Naive thymus-derived CD4-positive, alpha-beta T cell (primary cell): ENCODE measurements at regions not wholly inside any gene's neighbourhood (a gene's known extent, or its start where the extent isn't known, plus 50 kb on each side); places are given as distances from the start of the nearest gene placed in this dataset.

Source experiments
- ATAC-seq: fragments of 150-1000 bp; cut with Tn5 transposase; 2 replicates; pipeline ENCODE4 v1.10.0; 2021; ENCODE audit warnings: mild to moderate bottlenecking, moderate library complexity
- CTCF ChIA-PET: fragments of 350-600 bp; sonication (Branson Sonifier 250); formaldehyde crosslinking; loops from one replicate; lab custom pipeline; 2021; ENCODE audit warnings: antibody characterized with exemption; lab: Charles Lee
- POLR2A ChIA-PET: fragments of 350-600 bp; sonication (Branson Sonifier 250); formaldehyde crosslinking; loops from one replicate; lab custom pipeline; 2021; ENCODE audit warnings: antibody characterized with exemption, inconsistent platforms; lab: Charles Lee
- DNase-seq, 9 donors: peaks; one replicate each; pipeline versions ENCODE4 v3.0.0 to v3.0.0-alpha.2; 2020 to 2022; ENCODE audit warnings: mixed read lengths in 1 of 9
- H3K27ac ChIP-seq: one replicate; pipeline ENCODE4 v1.7.0; 2013; ENCODE audit warnings: mild to moderate bottlenecking, low read depth, low read length, moderate library complexity
- H3K27me3 ChIP-seq, 2 donors: one replicate each; pipeline ENCODE4 v1.7.0; 2013; ENCODE audit warnings: low read length in 2 of 2, mild to moderate bottlenecking in 2 of 2, moderate library complexity in 2 of 2; ENCODE audit not compliant: control insufficient read depth in 2 of 2, insufficient read depth in 2 of 2
- H3K36me3 ChIP-seq, 3 experiments: 1 replicate in 2 of 3; 2 replicates in 1 of 3; pipeline ENCODE4 v1.7.0; 2013; ENCODE audit warnings: low read length in 3 of 3, mild to moderate bottlenecking in 3 of 3, moderate library complexity in 1 of 3; ENCODE audit not compliant: insufficient read depth in 3 of 3, control insufficient read depth in 2 of 3
- H3K4me1 ChIP-seq, 2 donors: one replicate each; pipeline ENCODE4 v1.7.0; 2013; ENCODE audit warnings: low read length in 2 of 2, mild to moderate bottlenecking in 2 of 2, moderate library complexity in 1 of 2; ENCODE audit not compliant: control insufficient read depth in 2 of 2, insufficient read depth in 2 of 2
- H3K4me3 ChIP-seq: 2 replicates; pipeline ENCODE4 v1.7.0; 2013; ENCODE audit warnings: mild to moderate bottlenecking, low read length
- H3K9me3 ChIP-seq, 3 experiments: 1 replicate in 2 of 3; 2 replicates in 1 of 3; pipeline ENCODE4 v1.7.0; 2013; ENCODE audit warnings: low read length in 3 of 3; ENCODE audit not compliant: control insufficient read depth in 2 of 3
- H3K27ac Mint-ChIP-seq, 9 donors: one replicate each; pipeline ENCODE4 v1.8.0; 2020 to 2022; ENCODE audit warnings: mixed read lengths in 9 of 9, mild to moderate bottlenecking in 8 of 9, moderate library complexity in 5 of 9, inconsistent platforms in 2 of 9
- H3K27me3 Mint-ChIP-seq, 5 donors: one replicate each; pipeline ENCODE4 v1.8.0; 2021 to 2022; ENCODE audit warnings: mixed read lengths in 5 of 5, mild to moderate bottlenecking in 1 of 5
- H3K36me3 Mint-ChIP-seq, 5 donors: one replicate each; pipeline ENCODE4 v1.8.0; 2020 to 2022; ENCODE audit warnings: mixed read lengths in 5 of 5, mild to moderate bottlenecking in 3 of 5, inconsistent platforms in 1 of 5
- H3K4me1 Mint-ChIP-seq, 7 donors: one replicate each; pipeline ENCODE4 v1.8.0; 2020 to 2022; ENCODE audit warnings: mixed read lengths in 7 of 7, mild to moderate bottlenecking in 3 of 7, inconsistent platforms in 1 of 7
- H3K4me3 Mint-ChIP-seq, 10 donors: one replicate each; pipeline ENCODE4 v1.8.0; 2020 to 2022; ENCODE audit warnings: mild to moderate bottlenecking in 10 of 10, mixed read lengths in 10 of 10, moderate library complexity in 6 of 10, inconsistent platforms in 2 of 10
- H3K9me3 Mint-ChIP-seq, 11 donors: one replicate each; pipeline ENCODE4 v1.8.0; 2020 to 2022; ENCODE audit warnings: mixed read lengths in 11 of 11, mild to moderate bottlenecking in 4 of 11, inconsistent platforms in 1 of 11, moderate library complexity in 1 of 11
- intact Hi-C, 2 donors: fragments of 100-400 bp; cut with micrococcal nuclease; formaldehyde crosslinking; loops; one replicate each; pipeline ENCODE4 v1.15.1; 2023

DNA sequence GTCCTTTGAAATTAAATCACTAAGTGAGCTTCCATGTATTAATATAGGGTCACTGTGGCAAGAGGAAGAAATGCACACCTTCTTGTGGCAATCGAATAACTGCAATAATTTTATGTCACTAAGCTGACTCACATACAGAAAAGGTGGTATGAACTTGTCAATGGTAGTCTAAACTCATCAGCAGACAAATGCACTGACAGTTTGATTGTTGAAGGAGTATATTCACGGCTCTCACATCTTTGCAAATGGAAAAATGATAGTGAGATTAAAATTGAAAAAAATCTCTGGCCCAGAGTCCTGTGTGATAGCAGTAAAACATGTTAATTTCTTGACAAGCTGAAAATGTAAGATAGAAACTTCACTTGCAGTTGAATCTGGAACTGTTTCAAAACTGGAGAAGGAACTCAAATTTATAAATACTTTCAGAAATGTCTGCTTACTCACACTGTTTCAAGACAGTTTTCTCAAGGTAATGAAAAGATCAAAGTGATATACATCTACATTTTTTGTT is 215.8 kb upstream of the CADM2 start:
- H3K4me3 Mint-ChIP-seq, result no peak overlapping the region
- Histone ChIP-seq H3K27ac (no peak overlapping the region), H3K9me3 (no peaks in the 10 kb centered on the region), H3K4me3 (no peak overlapping the region), H3K36me3 (no peaks in the 10 kb centered on the region), H3K4me1 (no peaks in the 10 kb centered on the region), H3K27me3 (no peaks in the 10 kb centered on the region)
- H3K4me1 Mint-ChIP-seq, result no peaks in the 10 kb centered on the region
- POLR2A ChIA-PET, result no interaction called here
- DNase-seq (no peak), ATAC-seq (no peak)
- no peak overlapping the region for H3K27ac Mint-ChIP-seq
- H3K9me3 Mint-ChIP-seq, result peaks cover 0 to 11% (median 0%) of the 10 kb centered on the region in 11 donors
- H3K36me3 Mint-ChIP-seq, result no peaks in the 10 kb centered on the region
- CTCF ChIA-PET, result no interaction called here
- intact Hi-C loops, result no loop called here
- no peaks in the 10 kb centered on the region for H3K27me3 Mint-ChIP-seq

DNA sequence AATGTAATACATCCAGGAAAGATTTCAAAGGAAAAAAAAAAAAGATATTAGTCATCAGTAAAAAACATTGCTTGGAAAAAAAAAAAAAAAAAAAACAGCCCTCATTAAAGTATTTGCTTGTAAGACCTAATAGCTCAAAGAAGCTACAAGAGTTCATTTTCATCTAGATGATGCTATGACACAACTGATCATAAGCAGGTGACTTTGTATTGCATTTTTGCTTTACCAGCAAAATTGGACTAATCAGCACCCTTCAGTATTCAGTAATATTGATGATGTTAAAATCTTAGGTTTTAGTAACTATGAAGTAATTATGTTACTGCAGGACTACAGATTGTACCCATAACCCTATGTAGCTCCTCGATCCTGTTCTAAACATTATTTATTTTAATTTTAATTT is 214.7 kb upstream of the CADM2 start:
- Mint-ChIP-seq H3K4me1 (no peaks in the 10 kb centered on the region), H3K9me3 (peaks cover 0 to 11% (median 0%) of the 10 kb centered on the region in 11 donors), H3K36me3 (no peaks in the 10 kb centered on the region), H3K27me3 (no peaks in the 10 kb centered on the region), H3K4me3 (no peak overlapping the region), H3K27ac (no peak overlapping the region)
- Histone ChIP-seq H3K36me3 (no peaks in the 10 kb centered on the region), H3K27ac (no peak overlapping the region), H3K9me3 (no peaks in the 10 kb centered on the region), H3K4me1 (no peaks in the 10 kb centered on the region), H3K4me3 (no peak overlapping the region), H3K27me3 (no peaks in the 10 kb centered on the region)
- no peak for DNase-seq
- intact Hi-C loops, result no loop called here
- no peak for ATAC-seq
- POLR2A ChIA-PET, result no interaction called here
- CTCF ChIA-PET, result no interaction called here

- Histone ChIP-seq H3K27ac (no peak overlapping the region), H3K36me3 (no peaks in the 10 kb centered on the region), H3K27me3 (no peaks in the 10 kb centered on the region), H3K4me1 (no peaks in the 10 kb centered on the region), H3K4me3 (no peak overlapping the region), H3K9me3 (peaks cover 0 to 11% (median 0%) of the 10 kb centered on the region in 3 experiments)
- no peak for DNase-seq
- ChIA-PET POLR2A (no interaction called here), CTCF (no interaction called here)
- Mint-ChIP-seq H3K4me3 (no peak overlapping the region), H3K9me3 (peaks cover 4 to 18% (median 6%) of the 10 kb centered on the region in 11 donors), H3K27me3 (no peaks in the 10 kb centered on the region), H3K27ac (no peak overlapping the region), H3K36me3 (no peaks in the 10 kb centered on the region), H3K4me1 (no peaks in the 10 kb centered on the region)
- ATAC-seq, result no peak
- intact Hi-C loops, result no loop called here
These were observed 202.9 kb upstream of the CADM2 start for GRCh38 chr3:84755860-84756259.

DNA sequence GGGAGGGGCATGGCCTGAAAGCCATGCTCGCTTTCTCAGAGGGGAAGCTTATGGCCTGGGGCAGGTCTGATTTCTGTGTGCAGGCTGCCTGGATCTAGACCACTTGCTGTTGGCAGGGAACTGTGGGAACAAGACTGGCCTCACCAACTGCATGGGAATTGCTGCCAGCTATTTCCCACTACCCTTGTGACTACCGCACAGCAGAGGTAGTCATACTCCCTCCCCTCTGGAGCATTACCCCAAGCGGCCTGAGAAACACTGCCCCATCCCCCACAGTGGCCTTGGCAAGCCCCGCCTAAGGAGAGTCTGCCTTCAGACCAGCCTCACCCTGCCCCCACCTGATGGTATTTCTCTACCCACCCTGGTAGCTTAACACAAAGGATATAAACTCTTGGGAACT is 199.4 kb upstream of the CADM2 start:
- no peak for DNase-seq
- Mint-ChIP-seq H3K27me3 (no peaks in the 10 kb centered on the region), H3K36me3 (no peaks in the 10 kb centered on the region), H3K4me1 (no peaks in the 10 kb centered on the region), H3K4me3 (no peak overlapping the region), H3K9me3 (peaks cover 3 to 26% (median 13%) of the 10 kb centered on the region in 11 donors), H3K27ac (no peak overlapping the region)
- H3K36me3 ChIP-seq, result no peaks in the 10 kb centered on the region
- no peak overlapping the region for H3K27ac ChIP-seq
- intact Hi-C loops, result no loop called here
- peaks cover 0 to 11% (median 0%) of the 10 kb centered on the region in 3 experiments for H3K9me3 ChIP-seq
- ChIA-PET CTCF (no interaction called here), POLR2A (no interaction called here)
- no peaks in the 10 kb centered on the region for H3K27me3 ChIP-seq
- H3K4me3 ChIP-seq, result no peak overlapping the region
- no peaks in the 10 kb centered on the region for H3K4me1 ChIP-seq
- no peak for ATAC-seq

GRCh38 chr3:84772841-84773240 is 185.9 kb upstream of the CADM2 start:
- ATAC-seq, result no peak
- no peak for DNase-seq
- no peaks in the 10 kb centered on the region for H3K27me3 Mint-ChIP-seq
- H3K4me1 Mint-ChIP-seq, result no peaks in the 10 kb centered on the region
- Histone ChIP-seq H3K9me3 (no peaks in the 10 kb centered on the region), H3K27me3 (no peaks in the 10 kb centered on the region), H3K4me3 (no peak overlapping the region), H3K4me1 (no peaks in the 10 kb centered on the region), H3K36me3 (no peaks in the 10 kb centered on the region), H3K27ac (no peak overlapping the region)
- CTCF ChIA-PET, result no interaction called here
- peaks cover 3 to 47% (median 14%) of the 10 kb centered on the region in 11 donors for H3K9me3 Mint-ChIP-seq
- H3K36me3 Mint-ChIP-seq, result no peaks in the 10 kb centered on the region
- POLR2A ChIA-PET, result no interaction called here
- intact Hi-C loops, result no loop called here
- no peak overlapping the region for H3K4me3 Mint-ChIP-seq
- no peak overlapping the region for H3K27ac Mint-ChIP-seq

DNA sequence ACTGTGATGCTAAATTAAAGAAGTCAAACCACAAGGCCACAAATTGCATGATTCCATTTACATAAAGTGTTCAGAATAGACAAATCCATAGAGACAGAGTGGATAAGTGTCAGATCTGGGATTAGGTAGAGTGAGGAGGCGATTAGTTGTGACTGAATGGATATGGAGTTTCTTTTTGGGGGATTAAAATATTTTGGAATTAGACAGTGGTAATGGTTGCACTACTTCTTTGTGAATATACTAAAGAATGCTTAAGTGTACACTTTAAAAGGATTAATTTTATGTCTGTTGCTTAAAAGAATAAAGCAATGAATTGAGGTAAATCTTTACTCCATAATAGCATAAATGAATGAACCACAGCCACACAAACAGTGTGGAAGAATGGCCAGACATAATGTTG is 175.5 kb upstream of the CADM2 start:
- DNase-seq (no peak), ATAC-seq (no peak)
- H3K4me1 ChIP-seq, result no peaks in the 10 kb centered on the region
- no peak overlapping the region for H3K4me3 ChIP-seq
- Mint-ChIP-seq H3K9me3 (peaks cover 0 to 12% (median 3%) of the 10 kb centered on the region in 11 donors), H3K4me3 (no peak overlapping the region), H3K4me1 (no peaks in the 10 kb centered on the region), H3K36me3 (no peaks in the 10 kb centered on the region), H3K27ac (no peak overlapping the region), H3K27me3 (no peaks in the 10 kb centered on the region)
- ChIA-PET CTCF (no interaction called here), POLR2A (no interaction called here)
- no peaks in the 10 kb centered on the region for H3K9me3 ChIP-seq
- intact Hi-C loops, result no loop called here
- no peaks in the 10 kb centered on the region for H3K36me3 ChIP-seq
- no peaks in the 10 kb centered on the region for H3K27me3 ChIP-seq
- H3K27ac ChIP-seq, result no peak overlapping the region

DNA sequence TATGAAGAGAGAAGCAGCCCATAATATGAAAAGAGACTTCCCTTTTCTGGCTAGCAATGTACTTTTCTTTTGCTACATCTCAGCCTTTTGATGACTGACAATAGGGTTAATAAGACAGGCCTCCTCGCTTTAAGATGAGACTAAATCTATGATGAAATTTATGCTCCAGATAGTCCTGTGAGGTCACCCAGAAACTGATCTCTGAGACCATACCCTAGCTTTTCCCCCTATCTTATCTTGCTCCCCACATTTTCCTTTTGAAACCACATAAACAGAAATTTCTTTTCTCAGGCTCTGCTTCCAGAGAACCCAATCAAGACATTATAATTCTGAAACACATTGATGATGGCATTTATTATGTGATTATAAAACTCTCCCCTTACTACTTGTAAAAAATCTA is 168.8 kb upstream of the CADM2 start:
- Mint-ChIP-seq H3K27me3 (no peaks in the 10 kb centered on the region), H3K36me3 (no peaks in the 10 kb centered on the region), H3K4me3 (no peak overlapping the region), H3K27ac (no peak overlapping the region), H3K4me1 (no peaks in the 10 kb centered on the region), H3K9me3 (peaks cover 0 to 34% (median 15%) of the 10 kb centered on the region in 11 donors)
- POLR2A ChIA-PET, result no interaction called here
- Histone ChIP-seq H3K9me3 (no peaks in the 10 kb centered on the region), H3K36me3 (no peaks in the 10 kb centered on the region), H3K27me3 (no peaks in the 10 kb centered on the region), H3K27ac (no peak overlapping the region), H3K4me3 (no peak overlapping the region), H3K4me1 (no peaks in the 10 kb centered on the region)
- ATAC-seq (no peak), DNase-seq (no peak)
- CTCF ChIA-PET, result no interaction called here
- intact Hi-C loops, result no loop called here
